NCI-H2081 (cell line): ENCODE measurements at regions not wholly inside any gene's neighbourhood (a gene's known extent, or its start where the extent isn't known, plus 50 kb on each side); places are given as distances from the start of the nearest gene placed in this dataset.

Source experiments
- DNase-seq, 2 experiments: peaks; one replicate each; lab custom pipeline; 2025; lab: John Stamatoyannopoulos, UW

GRCh38 chr14:101370593-101371569 lies 190.4 kb upstream of the DIO3 start:
- no peak for DNase-seq

GRCh38 chr14:101371799-101372793 lies 189.2 kb upstream of the DIO3 start:
- no peak for DNase-seq

- DNase-seq, result no peak
These were observed 188.2 kb upstream of the DIO3 start for GRCh38 chr14:101372894-101373620.

DNA sequence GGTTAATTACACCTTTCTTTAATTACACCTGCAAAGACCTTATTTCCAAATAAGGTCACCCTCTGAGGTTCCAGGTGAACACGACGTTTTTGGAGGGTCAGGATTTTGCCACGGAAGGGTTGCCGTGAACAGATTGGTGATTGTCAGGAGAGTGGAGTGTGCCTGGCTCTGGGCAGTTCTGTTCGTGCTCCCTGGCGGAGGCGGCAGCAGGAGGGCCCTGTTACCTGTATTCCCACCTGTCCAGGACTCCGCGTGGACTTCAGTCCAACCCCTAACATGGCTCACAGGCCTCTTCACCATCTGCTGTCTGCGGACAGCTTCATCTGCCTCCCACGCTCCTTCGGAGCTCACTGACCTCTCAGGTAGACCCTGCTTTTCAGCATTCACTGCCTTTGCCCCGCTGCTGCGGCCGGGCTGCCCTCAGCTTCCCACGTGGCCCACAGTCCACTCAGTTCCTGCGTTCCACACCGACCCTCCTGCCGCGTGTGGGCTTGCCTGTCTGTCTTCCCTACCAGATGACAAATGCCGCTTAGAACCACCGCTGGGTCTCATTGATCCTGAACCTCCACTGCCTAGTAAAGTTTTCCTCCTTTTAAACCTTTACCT lies 187.5 kb upstream of the DIO3 start:
- DNase-seq, result no peak

- no peak for DNase-seq
These were observed 186.6 kb upstream of the DIO3 start for GRCh38 chr14:101374373-101375338.

DNA sequence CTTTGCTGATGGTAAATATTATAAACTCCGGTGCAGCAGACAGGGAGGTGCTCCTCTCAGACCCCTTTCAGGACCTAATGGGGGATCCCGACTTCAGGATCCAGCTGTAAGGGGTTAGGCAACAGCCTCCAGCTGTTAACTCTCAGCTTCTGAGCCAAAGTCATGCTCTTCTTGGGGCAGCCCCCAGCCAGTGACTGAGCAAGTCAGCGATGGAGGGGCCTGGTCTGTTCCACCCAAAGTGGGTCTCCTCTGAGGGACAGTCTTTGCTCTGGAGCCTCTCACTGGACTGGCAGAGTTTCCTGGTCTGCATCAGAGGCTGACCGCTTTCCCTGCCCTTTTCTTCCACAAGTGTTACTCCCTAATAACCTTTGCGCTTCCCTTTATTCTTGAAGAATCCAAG lies 184.2 kb upstream of the DIO3 start:
- DNase-seq, result no peak

GRCh38 chr14:101379842-101380241 lies 181.5 kb upstream of the DIO3 start:
- no peak for DNase-seq

GRCh38 chr14:101380512-101380911 lies 180.8 kb upstream of the DIO3 start:
- no peak for DNase-seq

DNA sequence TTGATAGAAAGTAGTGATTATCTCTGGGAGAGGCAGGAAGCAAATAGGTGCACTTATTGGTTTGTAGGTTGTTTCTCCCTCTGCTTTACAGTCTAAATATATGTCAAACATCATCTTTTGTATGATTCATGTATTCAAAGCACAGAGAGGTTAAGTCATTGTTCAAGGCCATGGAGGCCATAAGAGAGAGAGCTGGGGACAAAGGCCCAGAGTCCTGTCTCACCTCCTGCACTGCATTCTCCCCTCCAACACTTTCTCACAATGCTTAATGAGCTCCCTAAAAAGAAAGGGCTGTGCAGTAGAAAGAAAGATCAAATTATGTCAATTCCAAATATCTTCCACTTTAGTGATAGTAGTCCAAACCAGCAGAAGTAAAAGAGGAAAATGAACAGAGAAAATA lies 180.4 kb upstream of the DIO3 start:
- DNase-seq, result no peak

DNA sequence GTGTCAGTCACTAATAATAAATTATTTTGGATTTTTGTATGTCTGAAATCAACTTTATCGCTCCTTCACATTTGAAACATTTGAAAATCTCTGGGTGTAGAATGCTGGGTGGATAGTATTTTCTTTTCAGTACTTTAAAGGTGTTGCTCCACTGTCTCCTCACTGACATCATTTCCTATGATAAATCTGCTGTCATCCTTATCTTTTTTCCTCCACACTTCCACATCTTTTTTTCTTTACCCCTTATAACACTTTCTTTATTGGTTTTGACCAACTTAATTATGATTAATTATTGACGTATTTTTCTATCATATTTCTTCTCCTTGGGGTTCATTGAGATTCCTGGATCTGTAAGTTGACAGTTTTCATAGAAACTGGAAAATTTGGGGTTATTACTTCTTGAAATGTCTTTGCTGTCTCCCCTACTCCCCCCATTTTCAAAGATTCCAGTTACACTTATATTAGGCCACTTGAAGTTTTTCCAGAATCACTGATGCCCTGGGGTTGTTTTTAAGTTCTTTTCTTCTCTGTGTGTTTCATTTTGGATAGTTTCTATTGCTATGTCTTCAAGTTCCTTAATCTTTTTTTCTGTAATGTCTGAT lies 177.5 kb upstream of the DIO3 start:
- no peak for DNase-seq

GRCh38 chr14:101394374-101394773 lies 166.9 kb upstream of the DIO3 start:
- DNase-seq, result no peak

- DNase-seq, result no peak
These were observed 165.5 kb upstream of the DIO3 start for GRCh38 chr14:101395779-101396178.

GRCh38 chr14:101397206-101397605 lies 164.1 kb upstream of the DIO3 start:
- DNase-seq, result no peak

DNA sequence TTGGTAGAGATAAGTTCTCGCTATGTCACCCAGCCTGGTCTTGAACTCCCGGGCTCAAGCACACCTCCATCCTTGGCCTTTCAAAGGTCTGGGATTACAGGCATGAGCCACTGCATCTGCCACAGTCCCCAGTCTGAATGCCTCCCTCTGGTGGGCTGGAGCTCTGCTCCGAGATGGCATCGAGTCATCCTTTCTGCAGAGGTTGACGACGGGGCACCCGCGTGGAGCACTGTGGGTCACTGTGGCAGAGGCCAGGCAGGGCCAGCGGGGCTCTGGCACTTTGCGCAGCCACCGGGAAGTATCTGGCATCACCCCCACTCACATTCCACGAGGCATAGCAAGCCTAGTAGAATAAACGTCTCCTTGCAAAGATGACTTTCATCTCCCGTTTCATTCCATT lies 163.3 kb upstream of the DIO3 start:
- DNase-seq, result no peak

- no peak for DNase-seq
These were observed 161.4 kb upstream of the DIO3 start for GRCh38 chr14:101399737-101400517.

DNA sequence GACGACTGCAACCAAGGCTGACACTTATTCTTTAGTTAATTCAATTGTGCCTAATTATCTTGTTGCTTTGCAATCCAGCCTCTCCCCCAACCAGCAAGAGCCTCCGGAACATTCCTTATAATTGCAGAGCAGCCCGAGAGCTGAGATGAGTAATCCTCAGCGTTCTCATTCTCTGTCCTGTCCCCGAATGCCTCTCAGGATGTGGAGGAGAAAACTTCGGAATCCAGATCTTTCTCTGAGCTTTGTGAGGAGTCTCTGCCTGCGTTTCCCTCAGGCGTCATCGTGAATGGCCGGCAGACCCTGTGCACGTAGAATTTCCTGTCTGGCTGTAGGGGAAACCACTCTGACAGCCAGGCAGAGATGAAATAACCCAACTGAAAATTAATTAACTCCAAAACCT lies 160.5 kb upstream of the DIO3 start:
- no peak for DNase-seq

- DNase-seq, result no peak
These were observed 158.2 kb upstream of the DIO3 start for GRCh38 chr14:101402936-101403660.

GRCh38 chr14:101404426-101405170 lies 156.7 kb upstream of the DIO3 start:
- no peak for DNase-seq
